K562 (cell line): ENCODE measurements at regions not wholly inside any gene's neighbourhood (a gene's known extent, or its start where the extent isn't known, plus 50 kb on each side); places are given as distances from the start of the nearest gene placed in this dataset.

Source experiments
- BRD9 ChIP-seq: fragments of 450-650 bp; IDR thresholded peaks from 2 replicates; pipeline ENCODE4 v1.6.1; 2018; ENCODE audit warnings: low read depth; ENCODE audit not compliant: partially characterized antibody
- CHD4 ChIP-seq: fragments of 200-600 bp; sonication (generic); IDR thresholded peaks from 3 replicates; pipeline ENCODE4 v1.6.1; 2012; ENCODE audit warnings: low read depth, mild to moderate bottlenecking, mixed read lengths, low read length, inconsistent platforms; ENCODE audit not compliant: insufficient read depth, insufficient replicate concordance, poor library complexity, severe bottlenecking
- TF ChIP-seq, protein P1 (sequence below): sonication (generic); formaldehyde crosslinking; IDR thresholded peaks from 2 replicates; pipeline ENCODE4 v1.8.0; 2023; ENCODE audit warnings: missing genetic modification reagents, mild to moderate bottlenecking, borderline replicate concordance
- TF ChIP-seq, protein P2 (sequence below), 2 experiments: IDR thresholded peaks; 2 replicates each; pipeline ENCODE4 v1.6.1; 2012; ENCODE audit warnings: improper control_type of control experiment in 2 of 2, low read depth in 2 of 2, low read length in 2 of 2, borderline replicate concordance in 1 of 2

DNA sequence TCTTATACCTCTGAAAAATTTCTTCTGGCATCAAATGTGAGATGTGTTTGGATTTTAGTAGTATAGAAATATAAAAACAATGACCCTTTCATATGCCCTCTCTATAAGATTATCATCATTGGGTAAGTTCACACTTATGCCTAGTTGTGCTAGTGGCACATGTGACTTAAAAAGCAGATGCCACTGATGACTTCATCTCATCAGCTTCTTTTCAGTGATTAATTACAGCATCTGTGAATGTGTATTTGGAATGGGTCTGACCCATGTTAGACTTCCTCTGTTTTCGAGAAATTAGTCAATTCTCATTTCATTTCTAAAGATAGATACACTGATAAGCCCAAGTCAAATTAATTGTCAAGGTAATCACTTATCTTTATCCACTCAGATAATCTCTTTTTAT lies 698.7 kb downstream of the GABRG1 start (continued):
- TF ChIP-seq, protein P1, sequence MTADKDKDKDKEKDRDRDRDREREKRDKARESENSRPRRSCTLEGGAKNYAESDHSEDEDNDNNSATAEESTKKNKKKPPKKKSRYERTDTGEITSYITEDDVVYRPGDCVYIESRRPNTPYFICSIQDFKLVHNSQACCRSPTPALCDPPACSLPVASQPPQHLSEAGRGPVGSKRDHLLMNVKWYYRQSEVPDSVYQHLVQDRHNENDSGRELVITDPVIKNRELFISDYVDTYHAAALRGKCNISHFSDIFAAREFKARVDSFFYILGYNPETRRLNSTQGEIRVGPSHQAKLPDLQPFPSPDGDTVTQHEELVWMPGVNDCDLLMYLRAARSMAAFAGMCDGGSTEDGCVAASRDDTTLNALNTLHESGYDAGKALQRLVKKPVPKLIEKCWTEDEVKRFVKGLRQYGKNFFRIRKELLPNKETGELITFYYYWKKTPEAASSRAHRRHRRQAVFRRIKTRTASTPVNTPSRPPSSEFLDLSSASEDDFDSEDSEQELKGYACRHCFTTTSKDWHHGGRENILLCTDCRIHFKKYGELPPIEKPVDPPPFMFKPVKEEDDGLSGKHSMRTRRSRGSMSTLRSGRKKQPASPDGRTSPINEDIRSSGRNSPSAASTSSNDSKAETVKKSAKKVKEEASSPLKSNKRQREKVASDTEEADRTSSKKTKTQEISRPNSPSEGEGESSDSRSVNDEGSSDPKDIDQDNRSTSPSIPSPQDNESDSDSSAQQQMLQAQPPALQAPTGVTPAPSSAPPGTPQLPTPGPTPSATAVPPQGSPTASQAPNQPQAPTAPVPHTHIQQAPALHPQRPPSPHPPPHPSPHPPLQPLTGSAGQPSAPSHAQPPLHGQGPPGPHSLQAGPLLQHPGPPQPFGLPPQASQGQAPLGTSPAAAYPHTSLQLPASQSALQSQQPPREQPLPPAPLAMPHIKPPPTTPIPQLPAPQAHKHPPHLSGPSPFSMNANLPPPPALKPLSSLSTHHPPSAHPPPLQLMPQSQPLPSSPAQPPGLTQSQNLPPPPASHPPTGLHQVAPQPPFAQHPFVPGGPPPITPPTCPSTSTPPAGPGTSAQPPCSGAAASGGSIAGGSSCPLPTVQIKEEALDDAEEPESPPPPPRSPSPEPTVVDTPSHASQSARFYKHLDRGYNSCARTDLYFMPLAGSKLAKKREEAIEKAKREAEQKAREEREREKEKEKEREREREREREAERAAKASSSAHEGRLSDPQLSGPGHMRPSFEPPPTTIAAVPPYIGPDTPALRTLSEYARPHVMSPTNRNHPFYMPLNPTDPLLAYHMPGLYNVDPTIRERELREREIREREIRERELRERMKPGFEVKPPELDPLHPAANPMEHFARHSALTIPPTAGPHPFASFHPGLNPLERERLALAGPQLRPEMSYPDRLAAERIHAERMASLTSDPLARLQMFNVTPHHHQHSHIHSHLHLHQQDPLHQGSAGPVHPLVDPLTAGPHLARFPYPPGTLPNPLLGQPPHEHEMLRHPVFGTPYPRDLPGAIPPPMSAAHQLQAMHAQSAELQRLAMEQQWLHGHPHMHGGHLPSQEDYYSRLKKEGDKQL (CRISPR knock-in tag): no peak
- TF ChIP-seq BRD9: no peak
- TF ChIP-seq, protein P2, sequence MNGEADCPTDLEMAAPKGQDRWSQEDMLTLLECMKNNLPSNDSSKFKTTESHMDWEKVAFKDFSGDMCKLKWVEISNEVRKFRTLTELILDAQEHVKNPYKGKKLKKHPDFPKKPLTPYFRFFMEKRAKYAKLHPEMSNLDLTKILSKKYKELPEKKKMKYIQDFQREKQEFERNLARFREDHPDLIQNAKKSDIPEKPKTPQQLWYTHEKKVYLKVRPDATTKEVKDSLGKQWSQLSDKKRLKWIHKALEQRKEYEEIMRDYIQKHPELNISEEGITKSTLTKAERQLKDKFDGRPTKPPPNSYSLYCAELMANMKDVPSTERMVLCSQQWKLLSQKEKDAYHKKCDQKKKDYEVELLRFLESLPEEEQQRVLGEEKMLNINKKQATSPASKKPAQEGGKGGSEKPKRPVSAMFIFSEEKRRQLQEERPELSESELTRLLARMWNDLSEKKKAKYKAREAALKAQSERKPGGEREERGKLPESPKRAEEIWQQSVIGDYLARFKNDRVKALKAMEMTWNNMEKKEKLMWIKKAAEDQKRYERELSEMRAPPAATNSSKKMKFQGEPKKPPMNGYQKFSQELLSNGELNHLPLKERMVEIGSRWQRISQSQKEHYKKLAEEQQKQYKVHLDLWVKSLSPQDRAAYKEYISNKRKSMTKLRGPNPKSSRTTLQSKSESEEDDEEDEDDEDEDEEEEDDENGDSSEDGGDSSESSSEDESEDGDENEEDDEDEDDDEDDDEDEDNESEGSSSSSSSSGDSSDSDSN (IDR thresholded peaks at IDR 0.05; ENCODE audit: borderline replicate concordance in 1 of 2, low read depth in 2 of 2, low read length in 2 of 2): no peak
- TF ChIP-seq CHD4: no peak
- TF ChIP-seq, all 486 proteins: peak for 0
